Fibroblast of skin of scalp (primary cell): ENCODE measurements at regions not wholly inside any gene's neighbourhood (a gene's known extent, or its start where the extent isn't known, plus 50 kb on each side); places are given as distances from the start of the nearest gene placed in this dataset.
A peak's percentile ranks its signal among the peaks of the same experiment; 100 is the strongest.
"Not testable (repeated sequence)": the region's sequence is repeated elsewhere in the genome, so short reads cannot be mapped to it uniquely, and the experiment has no call there.

Experiments used
- DNase-seq: peaks from one replicate; pipeline ENCODE4 v3.0.0-alpha.2; 2013

GRCh38 chr5:148880197-148880596, 53.8 kb downstream of the ADRB2 start:
- DNase-seq, result no peak

DNA sequence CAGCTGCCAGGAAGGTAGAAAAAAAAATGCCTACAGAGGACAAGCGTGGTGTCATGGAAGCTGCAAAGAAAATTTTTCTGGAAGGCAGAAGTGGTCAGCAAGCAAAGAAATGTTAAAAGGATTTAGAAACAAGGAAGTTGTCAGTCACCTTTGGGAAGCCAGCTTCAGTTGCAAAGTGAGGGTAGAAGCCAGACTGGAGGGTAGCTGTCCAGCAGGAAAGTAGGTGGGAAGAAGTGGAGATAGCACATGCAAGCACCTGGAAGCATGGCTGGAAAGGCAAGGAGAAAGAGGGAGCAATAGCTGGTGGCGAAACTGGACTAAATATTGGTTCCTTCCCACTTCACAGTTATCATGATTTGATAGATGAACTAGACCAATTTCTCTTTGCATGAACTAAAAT, 54.3 kb downstream of the ADRB2 start:
- DNase-seq, result no peak

- DNase-seq, result no peak
These were observed 55.9 kb downstream of the ADRB2 start for GRCh38 chr5:148882332-148882731.

DNA sequence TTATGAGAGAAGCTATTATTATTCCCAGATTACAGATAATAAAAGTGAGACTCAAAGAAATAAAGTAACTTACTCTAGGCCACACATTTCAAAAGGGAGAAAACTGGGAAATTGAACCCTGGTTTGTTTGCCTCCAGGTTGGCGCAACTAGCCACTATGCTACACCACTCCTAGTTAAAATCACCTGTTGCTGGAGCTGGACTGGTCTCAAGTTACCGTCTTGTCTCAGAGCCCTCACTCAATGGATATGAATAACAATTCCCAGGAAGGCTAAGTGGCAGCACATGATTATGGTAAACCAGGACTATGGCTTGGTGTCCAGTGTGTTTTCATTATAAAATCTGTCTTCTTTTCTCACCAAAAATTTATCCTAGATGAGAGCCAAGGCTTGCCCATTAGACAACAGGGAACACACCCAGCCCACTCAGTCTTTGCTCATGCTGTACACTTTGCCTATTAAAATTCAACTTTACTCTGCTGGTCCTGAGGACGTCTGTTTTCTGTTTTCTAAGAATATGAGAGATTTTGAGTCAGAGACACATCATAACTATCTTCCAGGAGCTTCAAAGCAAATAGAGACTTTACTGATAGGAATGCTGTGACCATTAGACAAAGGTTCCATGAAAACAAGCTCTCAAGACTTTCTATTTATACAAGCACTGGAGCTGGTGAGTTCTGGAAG, 58.1 kb downstream of the ADRB2 start:
- no peak for DNase-seq

GRCh38 chr5:148887123-148887881, 60.9 kb downstream of the ADRB2 start:
- no peak for DNase-seq

DNA sequence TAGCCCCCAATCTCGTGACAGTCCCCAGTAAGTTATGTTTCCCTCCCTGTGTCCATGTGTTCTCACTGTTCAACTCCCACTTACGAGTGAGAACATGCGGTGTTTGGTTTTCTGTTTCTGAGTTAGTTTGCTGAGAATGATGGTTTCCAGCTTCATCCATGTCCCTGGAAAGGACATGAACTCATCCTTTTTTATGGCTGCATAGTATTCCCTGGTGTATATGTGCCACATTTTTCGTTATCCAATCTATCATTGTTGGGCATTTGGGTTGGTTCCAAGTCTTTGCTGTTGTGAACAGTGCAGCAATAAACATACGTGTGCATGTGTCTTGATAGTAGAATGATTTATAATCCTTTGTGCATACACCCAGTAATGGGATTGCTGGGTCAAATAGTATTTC, 63.5 kb downstream of the ADRB2 start:
- DNase-seq, result not testable (repeated sequence)

GRCh38 chr5:148895441-148895840, 69.0 kb downstream of the ADRB2 start:
- not testable (repeated sequence) for DNase-seq

- no peak for DNase-seq
These were observed 71.4 kb downstream of the ADRB2 start for GRCh38 chr5:148897842-148898241.

DNA sequence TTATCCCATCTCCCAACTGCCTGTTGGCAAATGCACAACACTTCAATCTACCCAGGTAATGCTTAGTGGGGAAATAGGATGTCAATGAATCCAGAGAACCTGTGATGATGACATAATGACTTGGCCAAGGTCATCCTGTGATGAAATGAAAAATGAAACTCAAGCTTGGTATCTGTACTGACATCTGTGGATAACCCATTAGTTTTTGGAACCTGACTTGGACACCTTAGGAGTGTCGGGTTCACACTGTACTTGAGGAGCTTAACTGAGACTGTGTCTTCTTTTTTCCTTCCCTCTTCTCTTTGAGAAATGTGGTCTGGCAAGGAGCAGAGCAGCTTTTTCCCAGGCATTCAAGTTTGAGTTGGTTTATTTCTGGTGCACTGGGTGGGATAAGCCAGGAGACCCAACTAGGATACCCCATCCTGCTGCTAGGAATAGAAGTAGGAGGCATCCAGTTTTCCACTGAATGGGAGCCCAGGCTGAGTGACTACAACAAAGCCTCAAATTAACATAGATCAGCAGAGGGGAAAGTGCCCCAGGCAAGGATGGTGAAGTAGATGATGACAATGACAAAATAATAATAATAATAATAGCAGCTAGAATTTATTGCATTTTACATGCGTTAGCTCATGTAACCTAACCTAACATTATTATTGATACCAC, 72.1 kb downstream of the ADRB2 start:
- DNase-seq, result no peak

DNA sequence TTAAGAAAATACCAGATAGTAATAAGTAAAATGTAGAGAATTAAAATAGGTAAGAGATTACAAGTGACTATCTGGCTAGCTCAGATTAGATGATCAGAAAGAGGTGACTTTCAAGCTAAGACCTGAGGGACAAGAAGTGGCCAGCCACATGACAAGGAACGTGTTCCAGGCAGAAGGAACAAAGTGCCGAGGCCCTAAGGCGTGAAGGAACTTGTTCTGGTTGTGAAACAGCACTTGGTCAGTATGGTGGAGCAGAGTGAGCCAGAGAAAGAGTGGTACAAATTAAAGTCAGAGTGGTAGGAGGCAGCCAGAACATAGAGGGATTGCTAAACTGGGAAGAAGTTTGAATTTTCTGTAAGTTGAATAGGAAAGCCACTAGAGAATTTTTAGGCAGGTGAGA, 73.6 kb downstream of the ADRB2 start:
- no peak for DNase-seq

DNA sequence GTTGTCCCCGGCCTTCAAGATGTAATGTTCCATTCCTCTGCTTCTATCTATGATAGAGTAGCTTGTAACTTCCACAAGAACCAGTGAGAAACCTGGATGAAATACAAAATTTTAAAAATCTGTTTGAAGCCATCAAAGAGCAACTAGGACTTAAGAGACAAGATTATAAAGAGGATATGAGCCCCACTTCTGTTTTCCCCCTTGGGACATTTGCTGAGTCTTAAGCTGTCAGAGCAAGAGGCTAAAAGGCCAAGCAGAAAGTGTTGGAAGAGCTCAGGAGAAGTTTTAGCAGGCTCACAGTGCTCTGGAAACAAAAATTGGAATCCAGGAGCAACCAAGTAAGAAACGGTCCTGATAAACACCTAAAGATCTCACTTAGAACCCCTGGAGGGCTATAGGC, 76.1 kb downstream of the ADRB2 start:
- no peak for DNase-seq

DNA sequence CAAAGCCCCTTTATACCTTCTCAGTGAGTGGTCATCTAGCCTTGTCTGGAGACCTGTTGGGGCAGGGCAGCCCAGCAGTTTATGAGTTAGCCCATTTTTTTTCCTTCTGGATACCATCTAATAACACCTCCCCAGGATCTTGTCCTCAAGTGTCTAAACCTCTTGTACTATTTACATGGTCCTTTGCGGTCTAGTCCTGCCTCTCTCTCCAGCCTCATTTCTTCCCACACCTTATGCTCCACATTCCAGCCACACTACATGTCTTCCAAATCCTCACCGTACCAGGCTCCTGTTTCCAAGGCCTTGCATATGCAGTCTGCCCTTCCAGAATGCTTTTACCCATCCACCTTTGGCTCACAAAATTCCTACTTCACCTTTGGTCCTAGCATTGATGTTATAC, 77.2 kb downstream of the ADRB2 start:
- no peak for DNase-seq

GRCh38 chr5:148904440-148904839, 78.0 kb downstream of the ADRB2 start:
- DNase-seq, result no peak

GRCh38 chr5:148905541-148905940, 79.1 kb downstream of the ADRB2 start:
- no peak for DNase-seq

DNA sequence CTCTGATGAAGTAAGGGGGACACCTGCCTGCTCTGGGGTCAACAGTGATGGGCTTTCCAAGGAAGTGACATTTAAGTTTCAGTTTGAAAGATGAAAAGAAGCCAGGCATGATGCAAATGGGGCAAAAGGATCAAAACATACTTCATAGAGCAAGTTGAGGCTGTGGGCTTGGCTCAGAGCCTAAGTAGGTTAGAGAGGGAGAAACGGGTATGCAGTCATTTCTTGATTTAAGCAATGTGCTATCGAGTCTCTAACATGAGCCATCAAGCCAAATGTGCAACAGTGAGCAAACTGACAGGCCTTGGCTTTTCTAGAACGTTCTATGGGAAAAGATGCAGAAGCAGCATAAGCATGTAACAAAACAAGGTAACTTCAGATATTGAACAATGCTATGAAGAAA, 80.6 kb downstream of the ADRB2 start:
- no peak for DNase-seq

- DNase-seq, result peak; percentile 75
These were observed 82.6 kb downstream of the ADRB2 start for GRCh38 chr5:148909040-148909439.

DNA sequence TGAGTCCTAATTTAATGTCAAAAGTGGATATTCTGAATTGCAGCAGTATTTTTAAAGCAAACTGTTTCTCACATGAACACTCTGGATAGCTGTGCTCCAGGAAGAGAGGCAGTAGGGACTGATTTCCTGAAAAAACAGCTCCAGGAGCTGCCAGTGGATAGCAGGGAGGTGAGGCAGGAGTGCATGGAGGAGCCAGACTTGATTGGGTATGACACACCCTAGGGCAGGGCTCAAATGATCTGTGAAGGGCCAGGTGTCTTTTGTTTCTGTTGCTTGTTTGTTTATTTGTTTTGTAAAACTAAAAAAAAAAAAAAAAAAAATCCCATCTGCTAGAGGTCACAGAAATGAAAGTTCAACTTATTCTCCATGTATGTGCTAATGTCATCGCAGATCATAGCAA, 83.4 kb downstream of the ADRB2 start:
- DNase-seq, result no peak

- no peak for DNase-seq
These were observed 83.8 kb downstream of the ADRB2 start for GRCh38 chr5:148910216-148910615.

GRCh38 chr5:148910686-148911361, 84.4 kb downstream of the ADRB2 start:
- peak; percentile 68 for DNase-seq

GRCh38 chr5:148911386-148911785, 85.0 kb downstream of the ADRB2 start:
- no peak for DNase-seq

DNA sequence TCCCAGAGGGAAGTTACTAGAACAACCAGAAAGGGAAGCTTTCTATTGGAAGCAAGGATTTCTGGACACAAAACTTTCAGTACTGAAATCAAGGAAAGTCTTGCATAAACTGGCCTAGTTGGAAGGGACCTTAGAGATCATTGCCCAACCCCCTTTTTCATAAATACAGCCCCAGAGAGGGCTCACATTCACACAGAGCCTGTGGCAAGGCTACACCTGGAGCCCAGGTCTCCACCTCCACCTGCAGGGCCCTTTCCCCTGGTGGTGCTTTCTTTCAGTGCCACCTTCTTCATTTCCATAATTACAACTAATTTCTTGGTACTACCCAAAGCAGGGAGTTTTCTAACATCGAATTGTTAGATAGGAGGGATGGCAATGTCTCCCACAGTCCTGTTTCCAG, 85.7 kb downstream of the ADRB2 start:
- DNase-seq, result no peak

- DNase-seq, result peak; percentile 97
These were observed 86.4 kb downstream of the ADRB2 start for GRCh38 chr5:148912714-148913398.

GRCh38 chr5:148913493-148913892, 87.1 kb downstream of the ADRB2 start:
- no peak for DNase-seq
